HG03378 (cell line): ENCODE measurements at regions not wholly inside any gene's neighbourhood (a gene's known extent, or its start where the extent isn't known, plus 50 kb on each side); places are given as distances from the start of the nearest gene placed in this dataset.

ENCODE experiments used
- ATAC-seq: cut with Tn5 transposase; IDR thresholded peaks from one replicate; pipeline ENCODE4 v1.9.1; 2021; ENCODE audit warnings: mild to moderate bottlenecking, moderate library complexity; ENCODE audit not compliant: unreplicated experiment

- ATAC-seq: no peak
These were observed 112.1 kb upstream of the CNTNAP4 start for GRCh38 chr16:76164970-76165558.

- ATAC-seq: peak; percentile 16
These were observed 101.5 kb upstream of the CNTNAP4 start for GRCh38 chr16:76175718-76176117.

- peak; percentile 59 for ATAC-seq
These were observed 101.0 kb upstream of the CNTNAP4 start for GRCh38 chr16:76176153-76176552.

DNA sequence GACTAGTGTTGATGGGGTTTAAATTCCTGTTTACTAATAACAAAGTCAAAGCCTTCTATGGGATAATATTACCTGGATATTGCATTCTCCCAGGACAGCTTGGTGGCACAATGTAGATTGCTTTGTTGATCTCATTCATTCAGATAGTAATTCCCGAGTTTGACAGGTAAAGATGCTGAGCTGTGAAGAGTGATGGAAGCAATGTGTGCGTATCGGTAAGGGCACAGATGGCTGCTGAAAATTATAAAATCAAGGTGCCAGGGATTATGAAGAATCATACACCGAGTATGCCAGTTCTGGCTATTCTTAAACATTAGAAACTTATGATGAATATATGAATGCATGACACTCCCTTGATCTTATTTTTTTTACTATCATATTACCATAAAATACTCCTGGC lies 100.6 kb upstream of the CNTNAP4 start:
- ATAC-seq: no peak

GRCh38 chr16:76182041-76182635 lies 95.1 kb upstream of the CNTNAP4 start:
- ATAC-seq: no peak

DNA sequence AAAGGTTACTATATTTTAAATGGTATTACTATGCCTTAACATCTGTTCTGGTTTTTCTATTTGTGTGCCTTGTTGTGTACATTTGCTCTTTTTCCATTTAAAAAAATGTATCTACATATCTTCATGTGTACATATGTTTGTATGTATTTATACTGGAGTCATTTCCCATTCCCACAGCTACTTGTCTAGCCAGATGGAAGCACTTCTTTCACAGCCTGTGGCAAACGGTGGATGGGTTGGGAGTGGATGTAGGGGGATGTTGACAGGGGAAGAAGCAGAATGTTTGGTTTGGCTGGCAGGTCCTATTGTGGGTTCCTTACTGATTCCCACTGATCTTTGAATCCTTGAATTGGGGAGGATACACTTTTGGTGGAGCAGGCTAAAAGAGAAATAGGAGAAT lies 93.6 kb upstream of the CNTNAP4 start:
- ATAC-seq: no peak

DNA sequence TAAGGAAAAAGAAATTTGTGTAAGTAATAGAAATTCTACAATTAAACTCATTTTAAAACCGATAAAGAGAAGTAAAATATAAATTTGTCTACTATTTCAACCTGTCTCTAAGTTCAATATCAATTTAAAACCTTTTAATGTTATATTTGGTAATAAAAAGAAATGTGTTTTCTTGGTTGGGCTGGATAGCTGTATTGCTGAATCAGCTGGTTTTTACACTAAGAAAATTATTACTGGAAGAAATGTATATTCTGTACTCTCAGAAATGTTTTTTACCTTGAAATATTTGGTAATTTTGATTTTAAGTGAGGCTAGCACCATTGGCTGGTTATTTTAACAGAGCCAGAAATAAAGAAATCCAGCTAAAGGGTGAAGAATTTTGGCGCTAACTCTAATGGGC lies 87.1 kb upstream of the CNTNAP4 start:
- no peak for ATAC-seq

- no peak for ATAC-seq
These were observed 86.7 kb upstream of the CNTNAP4 start for GRCh38 chr16:76190480-76190879.

DNA sequence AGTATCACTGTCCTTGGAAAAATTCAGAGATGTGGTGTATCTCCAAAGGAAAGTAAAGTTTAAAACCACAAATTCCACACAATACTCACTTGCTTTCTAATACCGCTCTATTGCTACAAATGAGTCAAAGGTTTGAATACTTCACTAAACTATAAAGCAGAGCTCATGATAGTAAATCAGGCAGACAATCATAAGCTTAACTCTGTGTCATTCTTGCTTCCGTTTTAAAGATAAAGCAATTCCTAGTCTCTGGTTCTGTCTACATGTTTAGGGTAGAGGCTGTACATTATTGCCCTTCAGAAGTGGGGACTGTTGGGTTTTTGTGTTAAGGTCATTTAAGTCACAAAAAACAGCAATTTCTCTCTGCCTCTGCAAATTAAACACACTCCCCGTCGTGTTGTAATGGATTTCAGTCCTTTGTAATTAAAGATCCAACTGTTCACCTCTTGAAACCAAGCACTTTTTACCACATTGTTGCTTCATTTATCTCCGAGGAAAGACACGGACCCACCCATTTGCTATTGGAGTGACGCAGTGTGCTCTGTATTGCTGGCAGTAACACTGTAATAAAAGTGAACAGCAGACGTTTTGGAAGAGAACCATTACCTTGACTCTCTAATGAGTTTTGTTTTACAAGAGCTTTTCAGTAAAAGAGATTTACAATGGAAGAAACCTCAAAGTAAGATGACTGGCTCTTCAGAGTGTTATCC lies 83.1 kb upstream of the CNTNAP4 start:
- no peak for ATAC-seq

DNA sequence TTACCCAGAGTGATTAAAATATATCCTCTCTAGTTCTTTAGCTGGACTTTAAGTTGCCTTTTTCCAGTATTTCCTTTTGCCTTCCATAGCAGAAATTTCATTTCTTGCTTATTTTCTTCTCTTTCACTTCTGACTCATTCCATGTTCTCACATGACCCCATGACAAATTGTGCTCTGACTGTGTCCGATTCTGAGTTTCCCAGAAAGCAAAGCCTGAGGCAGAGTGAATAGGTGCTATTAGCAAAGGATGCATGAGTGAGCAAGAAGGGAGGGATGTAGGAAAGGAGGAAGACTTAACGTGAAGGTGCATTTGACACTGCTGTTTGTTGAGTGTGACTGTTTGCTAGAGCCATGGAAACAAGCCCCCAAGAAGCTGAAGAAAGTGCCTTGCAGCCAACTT lies 82.6 kb upstream of the CNTNAP4 start:
- ATAC-seq: no peak

- ATAC-seq: no peak
These were observed 82.1 kb upstream of the CNTNAP4 start for GRCh38 chr16:76195056-76195455.

- ATAC-seq: no peak
These were observed 81.6 kb upstream of the CNTNAP4 start for GRCh38 chr16:76195648-76196047.

DNA sequence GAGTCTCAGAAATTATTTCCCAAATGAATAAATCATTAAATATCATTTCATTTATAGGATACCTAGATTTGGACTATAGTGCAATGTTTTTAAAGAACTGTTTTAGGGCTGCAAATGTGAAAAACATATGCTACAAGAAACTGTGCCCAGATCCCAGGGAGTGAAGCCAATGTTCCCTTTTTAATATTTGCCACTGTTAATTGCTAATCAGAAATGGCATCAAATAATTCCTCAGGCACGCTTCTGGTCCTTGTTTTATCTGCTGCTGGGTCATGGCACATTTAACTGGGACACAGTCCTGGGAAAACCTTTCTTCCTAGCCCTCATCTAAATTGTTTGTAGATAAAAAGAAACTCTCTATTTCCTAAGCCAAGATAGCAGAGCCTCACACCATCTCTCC lies 79.3 kb upstream of the CNTNAP4 start:
- ATAC-seq: no peak

DNA sequence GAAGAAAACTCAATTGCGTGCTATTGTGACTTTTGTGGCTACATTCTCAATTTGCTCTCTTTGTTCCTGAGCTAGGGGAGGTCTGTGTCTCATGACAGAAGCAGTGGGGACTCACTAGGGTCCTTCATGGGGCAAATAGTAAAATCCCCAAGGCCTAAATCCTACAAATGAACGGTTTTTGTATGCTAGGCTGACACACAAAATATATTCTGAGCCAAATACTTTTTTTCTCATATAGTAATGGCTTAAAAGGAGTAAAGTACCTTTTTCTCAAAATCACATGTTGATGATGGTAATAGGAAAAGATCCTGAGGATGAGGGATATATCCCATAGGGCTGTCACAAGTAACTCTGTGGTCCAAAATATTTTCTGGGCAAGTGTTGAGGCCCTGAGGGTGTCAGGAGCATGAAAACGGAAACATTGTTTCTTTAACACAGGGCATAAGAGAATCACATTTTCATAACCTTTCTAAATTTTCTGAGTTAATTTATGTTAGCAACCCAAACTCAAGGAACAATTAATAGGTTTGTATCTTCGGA lies 77.5 kb upstream of the CNTNAP4 start:
- ATAC-seq: no peak

DNA sequence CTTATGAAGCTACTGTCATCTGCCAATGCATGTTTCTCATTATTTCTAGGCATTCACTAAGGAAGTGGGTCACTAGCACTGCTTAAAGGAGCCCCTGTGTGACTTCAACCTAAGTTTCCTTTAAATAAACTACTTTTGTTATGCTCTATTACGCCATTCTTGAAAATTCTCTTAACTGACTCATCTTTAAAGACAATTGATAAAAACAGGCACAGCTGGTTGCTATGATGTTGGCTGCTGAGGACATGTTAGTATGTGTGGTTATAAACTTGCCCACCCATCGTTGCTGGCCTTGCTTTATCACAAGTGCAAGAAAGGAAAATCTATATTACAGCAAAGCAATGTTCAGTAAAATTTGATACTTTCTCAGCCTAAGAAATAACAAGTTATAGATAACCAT lies 75.8 kb upstream of the CNTNAP4 start:
- no peak for ATAC-seq

- no peak for ATAC-seq
These were observed 73.0 kb upstream of the CNTNAP4 start for GRCh38 chr16:76204249-76204648.

DNA sequence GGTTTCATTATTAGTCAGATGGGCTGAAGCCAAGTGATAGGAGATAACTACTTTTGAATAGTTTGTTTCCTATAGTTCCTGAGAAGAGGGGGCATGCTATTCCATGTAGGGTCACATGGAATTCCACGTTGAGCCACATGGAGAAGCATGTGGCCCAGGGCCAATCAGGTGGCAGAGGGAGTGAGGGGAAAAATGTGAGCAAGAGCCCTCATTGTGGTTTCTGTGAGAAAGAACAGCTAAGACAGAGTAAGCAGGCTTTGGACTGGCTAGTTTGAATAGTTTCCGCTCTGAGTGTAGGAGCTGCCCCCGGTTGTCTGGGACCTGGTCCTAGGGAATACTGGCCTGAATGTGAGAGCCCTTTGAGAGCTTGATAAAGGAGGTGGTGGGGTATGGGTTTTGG lies 69.9 kb upstream of the CNTNAP4 start:
- ATAC-seq: no peak

DNA sequence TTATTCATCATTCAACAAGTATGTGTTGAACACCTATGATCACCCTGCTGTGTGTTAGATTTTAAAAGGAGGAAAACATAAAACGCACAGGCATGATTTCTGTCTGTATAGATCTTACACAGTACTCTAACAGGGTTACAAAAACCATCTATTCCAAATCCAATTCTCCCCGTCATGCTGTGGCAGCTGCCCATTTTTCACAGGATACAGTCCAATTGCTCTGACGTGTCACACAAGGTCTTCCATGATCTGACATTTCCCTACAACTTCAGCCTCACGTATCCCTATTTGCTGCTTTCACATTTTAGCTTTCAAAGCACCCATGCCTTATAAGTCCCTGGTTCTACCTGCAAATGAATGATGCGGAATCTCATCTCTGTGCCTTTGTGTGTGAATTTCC lies 67.0 kb upstream of the CNTNAP4 start:
- no peak for ATAC-seq

DNA sequence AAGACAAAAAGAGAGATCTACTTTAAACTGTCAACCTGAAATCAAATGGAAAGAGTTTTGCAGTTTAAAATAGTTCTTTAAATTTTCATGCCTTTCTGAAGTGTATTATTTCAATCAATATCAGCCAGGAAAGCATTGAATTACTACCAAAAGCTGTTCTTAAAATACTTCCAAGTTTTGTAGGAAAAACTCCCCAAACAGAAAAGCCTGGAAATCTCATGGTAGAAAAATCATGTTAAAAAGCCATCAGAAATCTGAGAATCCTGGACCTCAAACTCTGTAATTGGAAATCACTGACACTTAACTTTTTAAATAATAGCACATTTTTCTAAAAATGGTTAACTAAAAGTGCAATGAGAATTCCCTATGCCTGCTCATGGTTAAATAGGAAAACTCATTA lies 63.3 kb upstream of the CNTNAP4 start:
- no peak for ATAC-seq

DNA sequence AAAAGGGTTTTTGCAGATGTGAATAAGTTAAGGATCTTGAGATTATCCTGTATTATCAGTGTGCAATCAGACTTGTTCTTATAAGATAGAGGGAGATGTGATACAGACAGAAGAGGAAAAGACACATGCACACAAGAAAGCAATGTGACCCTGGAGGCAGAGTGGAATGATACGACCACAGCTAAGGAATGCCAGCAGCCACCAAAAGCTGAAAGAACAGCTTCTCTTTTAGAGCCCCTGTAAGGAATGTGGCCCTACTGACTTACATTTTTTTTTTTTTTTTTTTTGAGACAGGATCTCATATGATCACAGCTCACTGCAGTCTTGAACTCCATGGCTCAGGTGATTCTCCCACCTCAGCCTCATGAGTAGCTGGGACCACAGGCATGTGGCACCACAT lies 62.3 kb upstream of the CNTNAP4 start:
- ATAC-seq: no peak

DNA sequence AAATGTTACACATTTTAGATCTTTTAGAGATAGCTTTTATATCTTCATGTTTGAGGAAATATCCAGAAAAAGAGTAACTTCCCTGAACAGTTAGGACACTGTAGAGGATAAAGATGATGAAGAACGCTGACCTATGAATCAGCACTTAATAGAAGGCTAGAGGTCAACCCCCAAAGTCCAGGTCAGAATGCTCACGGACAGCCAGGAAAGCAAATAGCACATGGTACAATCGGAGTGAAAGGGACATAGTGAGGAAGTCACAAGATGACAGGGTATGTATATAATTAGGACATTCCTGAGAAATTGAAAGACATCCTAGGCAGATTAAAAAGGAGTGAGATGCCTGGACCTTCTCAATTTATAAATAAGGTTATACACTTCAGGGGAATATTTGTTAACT lies 55.1 kb upstream of the CNTNAP4 start:
- ATAC-seq: no peak

- no peak for ATAC-seq
These were observed 54.3 kb upstream of the CNTNAP4 start for GRCh38 chr16:76222853-76223252.
